SK-N-MC (cell line): ENCODE measurements at regions not wholly inside any gene's neighbourhood (a gene's known extent, or its start where the extent isn't known, plus 50 kb on each side); places are given as distances from the start of the nearest gene placed in this dataset.

Experiments used
- DNase-seq: peaks from one replicate; pipeline ENCODE4 v3.0.0-alpha.2; 2011; ENCODE audit warnings: low read depth, low spot score
- H3K27ac ChIP-seq: fragments of 200-600 bp; sonication (generic); 2 replicates; pipeline ENCODE4 v1.5.1; 2016; ENCODE audit warnings: mixed run types
- H3K36me3 ChIP-seq: fragments of 200-600 bp; sonication (generic); 2 replicates; pipeline ENCODE4 v1.6.1; 2017; ENCODE audit warnings: antibody characterized with exemption, low read length, mixed read lengths; ENCODE audit not compliant: insufficient read depth
- H3K4me3 ChIP-seq: fragments of 200-600 bp; sonication (generic); 2 replicates; pipeline ENCODE4 v1.5.1; 2016
- H3K9ac ChIP-seq: fragments of 200-600 bp; sonication (generic); 2 replicates; pipeline ENCODE4 v1.8.0; 2017; ENCODE audit warnings: mixed run types, mixed read lengths; ENCODE audit not compliant: insufficient read length
- H3K9me3 ChIP-seq: fragments of 200-600 bp; sonication (generic); 2 replicates; pipeline ENCODE4 v1.6.1; 2017; ENCODE audit warnings: low read depth, mild to moderate bottlenecking, antibody characterized with exemption, low read length, moderate library complexity, mixed read lengths
- EZH2 ChIP-seq: fragments of 200-600 bp; sonication (generic); IDR thresholded peaks from one replicate; pipeline ENCODE4 v1.6.1; 2017; ENCODE audit warnings: antibody characterized with exemption
- FOXP2 ChIP-seq: optimal IDR thresholded peaks from 2 replicates; pipeline ENCODE3; 2011; ENCODE audit warnings: mild to moderate bottlenecking, moderate library complexity; ENCODE audit not compliant: insufficient read depth; ENCODE audit errors: extremely low read length, control extremely low read depth
- POLR2AphosphoS5 ChIP-seq: IDR thresholded peaks from 2 replicates; pipeline ENCODE4 v1.6.1; 2012; ENCODE audit warnings: mild to moderate bottlenecking, low read depth, low read length, borderline replicate concordance

- no peaks in the 10 kb centered on the region for H3K36me3 ChIP-seq
- H3K9ac ChIP-seq = no peak overlapping the region
- H3K4me3 ChIP-seq = no peak overlapping the region
- no peak for TF ChIP-seq EZH2
- no peak for TF ChIP-seq POLR2AphosphoS5
- TF ChIP-seq FOXP2 = no peak
- no peak for DNase-seq
- H3K27ac ChIP-seq = no peak overlapping the region
- H3K9me3 ChIP-seq = no peaks in the 10 kb centered on the region
Observed at GRCh38 chr5:96260009-96260408, 173.0 kb downstream of the PCSK1 start.

- no peak overlapping the region for H3K4me3 ChIP-seq
- no peak for DNase-seq
Observed at GRCh38 chr5:96259151-96259772, 173.8 kb downstream of the PCSK1 start.

GRCh38 chr5:96258692-96259091, 174.4 kb downstream of the PCSK1 start:
- Histone ChIP-seq H3K4me3 (no peak overlapping the region), H3K27ac (no peak overlapping the region), H3K36me3 (no peaks in the 10 kb centered on the region), H3K9ac (no peak overlapping the region), H3K9me3 (no peaks in the 10 kb centered on the region)
- no peak for DNase-seq
- TF ChIP-seq POLR2AphosphoS5 (no peak), FOXP2 (no peak), EZH2 (no peak)

More at GRCh38 chr5:96259151-96259772, 173.8 kb downstream of the PCSK1 start:
- H3K9me3 ChIP-seq = no peaks in the 10 kb centered on the region
- TF ChIP-seq EZH2 (no peak), POLR2AphosphoS5 (no peak), FOXP2 (no peak)
- H3K9ac ChIP-seq = no peak overlapping the region
- no peaks in the 10 kb centered on the region for H3K36me3 ChIP-seq
- H3K27ac ChIP-seq = no peak overlapping the region

- TF ChIP-seq POLR2AphosphoS5 (no peak), EZH2 (no peak), FOXP2 (no peak)
- DNase-seq = no peak
- Histone ChIP-seq H3K36me3 (no peaks in the 10 kb centered on the region), H3K9me3 (no peaks in the 10 kb centered on the region), H3K4me3 (no peak overlapping the region), H3K9ac (no peak overlapping the region), H3K27ac (no peak overlapping the region)
Observed at GRCh38 chr5:96257904-96258303, 175.1 kb downstream of the PCSK1 start.

- H3K27ac ChIP-seq = no peak overlapping the region
- H3K4me3 ChIP-seq = no peak overlapping the region
- H3K9me3 ChIP-seq = no peaks in the 10 kb centered on the region
- H3K9ac ChIP-seq = no peak overlapping the region
- DNase-seq = no peak
- TF ChIP-seq EZH2 (no peak), FOXP2 (no peak), POLR2AphosphoS5 (no peak)
- no peaks in the 10 kb centered on the region for H3K36me3 ChIP-seq
Observed at GRCh38 chr5:96256795-96257470, 176.1 kb downstream of the PCSK1 start.

- no peak for TF ChIP-seq EZH2
- no peak for TF ChIP-seq FOXP2
- no peak for TF ChIP-seq POLR2AphosphoS5
- no peak overlapping the region for H3K9ac ChIP-seq
- H3K36me3 ChIP-seq = no peaks in the 10 kb centered on the region
- H3K27ac ChIP-seq = peak overlapping the region; percentile 47; the same call in 1 of the 2 replicates
- no peak for DNase-seq
- no peak overlapping the region; the same call in 1 of the 2 replicates for H3K4me3 ChIP-seq
- H3K9me3 ChIP-seq = no peaks in the 10 kb centered on the region
Observed at GRCh38 chr5:96254980-96255691, 177.9 kb downstream of the PCSK1 start.

- H3K9me3 ChIP-seq = no peaks in the 10 kb centered on the region
- TF ChIP-seq EZH2 (no peak), FOXP2 (no peak), POLR2AphosphoS5 (no peak)
- no peak overlapping the region for H3K4me3 ChIP-seq
- DNase-seq = no peak
- H3K27ac ChIP-seq = no peak overlapping the region
- H3K36me3 ChIP-seq = no peaks in the 10 kb centered on the region
- no peak overlapping the region for H3K9ac ChIP-seq
Observed at GRCh38 chr5:96253140-96253539, 179.9 kb downstream of the PCSK1 start.

- no peak for DNase-seq
- Histone ChIP-seq H3K9ac (no peak overlapping the region), H3K9me3 (no peaks in the 10 kb centered on the region), H3K4me3 (no peak overlapping the region), H3K36me3 (no peaks in the 10 kb centered on the region), H3K27ac (no peak overlapping the region)
- TF ChIP-seq FOXP2 = no peak
- TF ChIP-seq POLR2AphosphoS5 = no peak
- TF ChIP-seq EZH2 = no peak
Observed at GRCh38 chr5:96252596-96252995, 180.5 kb downstream of the PCSK1 start.
